Stomach (tissue), 4 donors: ENCODE measurements at regions not wholly inside any gene's neighbourhood (a gene's known extent, or its start where the extent isn't known, plus 50 kb on each side); places are given as distances from the start of the nearest gene placed in this dataset.

Source experiments
- EP300 ChIP-seq: sonication (generic); formaldehyde crosslinking; IDR thresholded peaks from one replicate; pipeline ENCODE4 v1.6.1; 2017; ENCODE audit warnings: antibody characterized with exemption
- POLR2A ChIP-seq, 4 donors: fragments of 450-650 bp; IDR thresholded peaks; one replicate each; pipeline ENCODE4 v1.6.1; 2016; ENCODE audit warnings: antibody characterized with exemption in 4 of 4, control low read depth in 2 of 4, mild to moderate bottlenecking in 1 of 4, moderate library complexity in 1 of 4
- POLR2AphosphoS5 ChIP-seq, 3 donors: sonication (generic); formaldehyde crosslinking; IDR thresholded peaks; one replicate each; pipeline ENCODE4 v1.6.1; 2016; ENCODE audit warnings: antibody characterized with exemption in 3 of 3
- TF ChIP-seq, protein P1 (sequence below), 7 experiments: fragments of 450-650 bp in 4 of 7; fragments of 200-600 bp in 3 of 7; sonication (generic) in 3 of 7; IDR thresholded peaks; one replicate each; pipeline ENCODE4 v1.5.1; 2016 to 2019; ENCODE audit warnings: antibody characterized with exemption in 7 of 7, control low read depth in 2 of 7, mild to moderate bottlenecking in 1 of 7

DNA sequence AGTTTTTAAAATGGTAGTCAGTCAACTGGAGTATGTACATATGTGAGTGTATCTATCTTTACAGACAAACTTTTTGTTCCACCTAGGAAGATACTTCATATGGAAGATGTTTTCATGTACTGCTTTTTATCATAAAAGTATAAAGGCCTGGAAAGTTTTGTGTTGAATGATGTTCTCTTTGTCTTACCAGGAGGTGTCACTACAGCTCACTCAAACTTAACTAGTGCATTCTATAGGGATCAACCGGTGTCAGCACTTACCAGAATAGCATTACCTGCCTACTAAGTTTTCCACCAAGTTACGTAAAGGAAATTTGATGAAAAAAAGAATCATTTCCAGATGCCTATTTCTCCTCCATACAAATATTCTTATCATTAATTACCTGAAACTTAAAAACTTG, 522.6 kb upstream of the SEMA6D start:
- TF ChIP-seq, protein P1, sequence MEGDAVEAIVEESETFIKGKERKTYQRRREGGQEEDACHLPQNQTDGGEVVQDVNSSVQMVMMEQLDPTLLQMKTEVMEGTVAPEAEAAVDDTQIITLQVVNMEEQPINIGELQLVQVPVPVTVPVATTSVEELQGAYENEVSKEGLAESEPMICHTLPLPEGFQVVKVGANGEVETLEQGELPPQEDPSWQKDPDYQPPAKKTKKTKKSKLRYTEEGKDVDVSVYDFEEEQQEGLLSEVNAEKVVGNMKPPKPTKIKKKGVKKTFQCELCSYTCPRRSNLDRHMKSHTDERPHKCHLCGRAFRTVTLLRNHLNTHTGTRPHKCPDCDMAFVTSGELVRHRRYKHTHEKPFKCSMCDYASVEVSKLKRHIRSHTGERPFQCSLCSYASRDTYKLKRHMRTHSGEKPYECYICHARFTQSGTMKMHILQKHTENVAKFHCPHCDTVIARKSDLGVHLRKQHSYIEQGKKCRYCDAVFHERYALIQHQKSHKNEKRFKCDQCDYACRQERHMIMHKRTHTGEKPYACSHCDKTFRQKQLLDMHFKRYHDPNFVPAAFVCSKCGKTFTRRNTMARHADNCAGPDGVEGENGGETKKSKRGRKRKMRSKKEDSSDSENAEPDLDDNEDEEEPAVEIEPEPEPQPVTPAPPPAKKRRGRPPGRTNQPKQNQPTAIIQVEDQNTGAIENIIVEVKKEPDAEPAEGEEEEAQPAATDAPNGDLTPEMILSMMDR (IDR thresholded peaks at IDR 0.05) = no peak
- TF ChIP-seq POLR2A (IDR thresholded peaks at IDR 0.05) (no peak), EP300 (no peak), POLR2AphosphoS5 (IDR thresholded peaks at IDR 0.05) (no peak)
